H1 (cell line): ENCODE measurements at regions not wholly inside any gene's neighbourhood (a gene's known extent, or its start where the extent isn't known, plus 50 kb on each side); places are given as distances from the start of the nearest gene placed in this dataset.

ENCODE experiments used
- ASH2L ChIP-seq: fragments of 200-600, 300-600 bp; sonication (generic); IDR thresholded peaks from one replicate; pipeline ENCODE4 v1.7.1; 2017; ENCODE audit warnings: low read length
- BRCA1 ChIP-seq: IDR thresholded peaks from 2 replicates; pipeline ENCODE4 v1.6.1; 2012; ENCODE audit warnings: low read depth, low read length, improper control_type of control experiment
- EZH2 ChIP-seq: fragments of 200-600 bp; sonication (generic); IDR thresholded peaks from 2 replicates; pipeline ENCODE4 v1.7.1; 2012; ENCODE audit warnings: low read depth, mild to moderate bottlenecking, moderate library complexity, low read length, inconsistent platforms; ENCODE audit not compliant: severe bottlenecking
- RBBP5 ChIP-seq: IDR thresholded peaks from 2 replicates; pipeline ENCODE4 v1.7.1; 2012; ENCODE audit warnings: low read depth, mild to moderate bottlenecking, inconsistent platforms, low read length, moderate library complexity, borderline replicate concordance
- TF ChIP-seq, protein P1 (sequence below): IDR thresholded peaks from 2 replicates; pipeline ENCODE4 v1.6.1; 2012; ENCODE audit warnings: inconsistent platforms

DNA sequence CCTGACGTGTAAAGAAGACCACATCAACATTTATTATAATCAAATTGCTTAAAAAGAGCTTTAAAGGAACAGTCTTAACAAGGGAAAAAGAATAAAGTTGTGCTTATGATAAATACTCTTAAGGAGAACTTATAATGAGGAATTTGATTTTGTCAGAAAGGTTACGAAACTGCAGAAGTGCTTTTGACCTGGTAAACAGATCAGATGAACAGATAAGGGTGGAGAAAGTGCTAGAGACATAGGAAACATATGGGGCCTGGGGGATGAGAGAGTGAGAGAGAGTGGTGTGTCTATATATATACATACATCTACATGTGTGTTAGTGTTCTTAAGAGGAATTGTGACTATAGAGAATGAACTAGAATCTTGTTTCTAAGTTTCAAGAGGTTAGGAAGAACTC lies 186.2 kb upstream of the GJE1 start (continued):
- TF ChIP-seq, protein P1, sequence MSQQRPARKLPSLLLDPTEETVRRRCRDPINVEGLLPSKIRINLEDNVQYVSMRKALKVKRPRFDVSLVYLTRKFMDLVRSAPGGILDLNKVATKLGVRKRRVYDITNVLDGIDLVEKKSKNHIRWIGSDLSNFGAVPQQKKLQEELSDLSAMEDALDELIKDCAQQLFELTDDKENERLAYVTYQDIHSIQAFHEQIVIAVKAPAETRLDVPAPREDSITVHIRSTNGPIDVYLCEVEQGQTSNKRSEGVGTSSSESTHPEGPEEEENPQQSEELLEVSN = no peak
- TF ChIP-seq BRCA1 = no peak
- no peak for TF ChIP-seq EZH2
- TF ChIP-seq RBBP5 = no peak
- no peak for TF ChIP-seq ASH2L
- TF ChIP-seq, all 59 proteins: peak for 0
